Naive thymus-derived CD4-positive, alpha-beta T cell (primary cell): ENCODE measurements at regions not wholly inside any gene's neighbourhood (a gene's known extent, or its start where the extent isn't known, plus 50 kb on each side); places are given as distances from the start of the nearest gene placed in this dataset.
"Not testable (repeated sequence)": the region's sequence is repeated elsewhere in the genome, so short reads cannot be mapped to it uniquely, and the experiment has no call there.

ENCODE experiments used
- ATAC-seq: fragments of 150-1000 bp; cut with Tn5 transposase; 2 replicates; pipeline ENCODE4 v1.10.0; 2021; ENCODE audit warnings: mild to moderate bottlenecking, moderate library complexity
- CTCF ChIA-PET: fragments of 350-600 bp; sonication (Branson Sonifier 250); formaldehyde crosslinking; loops from one replicate; lab custom pipeline; 2021; ENCODE audit warnings: antibody characterized with exemption; lab: Charles Lee
- POLR2A ChIA-PET: fragments of 350-600 bp; sonication (Branson Sonifier 250); formaldehyde crosslinking; loops from one replicate; lab custom pipeline; 2021; ENCODE audit warnings: antibody characterized with exemption, inconsistent platforms; lab: Charles Lee
- DNase-seq, 9 donors: peaks; one replicate each; pipeline versions ENCODE4 v3.0.0 to v3.0.0-alpha.2; 2020 to 2022; ENCODE audit warnings: mixed read lengths in 1 of 9
- H3K27ac ChIP-seq: one replicate; pipeline ENCODE4 v1.7.0; 2013; ENCODE audit warnings: mild to moderate bottlenecking, low read depth, low read length, moderate library complexity
- H3K27me3 ChIP-seq, 2 donors: one replicate each; pipeline ENCODE4 v1.7.0; 2013; ENCODE audit warnings: low read length in 2 of 2, mild to moderate bottlenecking in 2 of 2, moderate library complexity in 2 of 2; ENCODE audit not compliant: control insufficient read depth in 2 of 2, insufficient read depth in 2 of 2
- H3K36me3 ChIP-seq, 3 experiments: 1 replicate in 2 of 3; 2 replicates in 1 of 3; pipeline ENCODE4 v1.7.0; 2013; ENCODE audit warnings: low read length in 3 of 3, mild to moderate bottlenecking in 3 of 3, moderate library complexity in 1 of 3; ENCODE audit not compliant: insufficient read depth in 3 of 3, control insufficient read depth in 2 of 3
- H3K4me1 ChIP-seq, 2 donors: one replicate each; pipeline ENCODE4 v1.7.0; 2013; ENCODE audit warnings: low read length in 2 of 2, mild to moderate bottlenecking in 2 of 2, moderate library complexity in 1 of 2; ENCODE audit not compliant: control insufficient read depth in 2 of 2, insufficient read depth in 2 of 2
- H3K4me3 ChIP-seq: 2 replicates; pipeline ENCODE4 v1.7.0; 2013; ENCODE audit warnings: mild to moderate bottlenecking, low read length
- H3K9me3 ChIP-seq, 3 experiments: 1 replicate in 2 of 3; 2 replicates in 1 of 3; pipeline ENCODE4 v1.7.0; 2013; ENCODE audit warnings: low read length in 3 of 3; ENCODE audit not compliant: control insufficient read depth in 2 of 3
- H3K27ac Mint-ChIP-seq, 9 donors: one replicate each; pipeline ENCODE4 v1.8.0; 2020 to 2022; ENCODE audit warnings: mixed read lengths in 9 of 9, mild to moderate bottlenecking in 8 of 9, moderate library complexity in 5 of 9, inconsistent platforms in 2 of 9
- H3K27me3 Mint-ChIP-seq, 5 donors: one replicate each; pipeline ENCODE4 v1.8.0; 2021 to 2022; ENCODE audit warnings: mixed read lengths in 5 of 5, mild to moderate bottlenecking in 1 of 5
- H3K36me3 Mint-ChIP-seq, 5 donors: one replicate each; pipeline ENCODE4 v1.8.0; 2020 to 2022; ENCODE audit warnings: mixed read lengths in 5 of 5, mild to moderate bottlenecking in 3 of 5, inconsistent platforms in 1 of 5
- H3K4me1 Mint-ChIP-seq, 7 donors: one replicate each; pipeline ENCODE4 v1.8.0; 2020 to 2022; ENCODE audit warnings: mixed read lengths in 7 of 7, mild to moderate bottlenecking in 3 of 7, inconsistent platforms in 1 of 7
- H3K4me3 Mint-ChIP-seq, 10 donors: one replicate each; pipeline ENCODE4 v1.8.0; 2020 to 2022; ENCODE audit warnings: mild to moderate bottlenecking in 10 of 10, mixed read lengths in 10 of 10, moderate library complexity in 6 of 10, inconsistent platforms in 2 of 10
- H3K9me3 Mint-ChIP-seq, 11 donors: one replicate each; pipeline ENCODE4 v1.8.0; 2020 to 2022; ENCODE audit warnings: mixed read lengths in 11 of 11, mild to moderate bottlenecking in 4 of 11, inconsistent platforms in 1 of 11, moderate library complexity in 1 of 11
- intact Hi-C, 2 donors: fragments of 100-400 bp; cut with micrococcal nuclease; formaldehyde crosslinking; loops; one replicate each; pipeline ENCODE4 v1.15.1; 2023

DNA sequence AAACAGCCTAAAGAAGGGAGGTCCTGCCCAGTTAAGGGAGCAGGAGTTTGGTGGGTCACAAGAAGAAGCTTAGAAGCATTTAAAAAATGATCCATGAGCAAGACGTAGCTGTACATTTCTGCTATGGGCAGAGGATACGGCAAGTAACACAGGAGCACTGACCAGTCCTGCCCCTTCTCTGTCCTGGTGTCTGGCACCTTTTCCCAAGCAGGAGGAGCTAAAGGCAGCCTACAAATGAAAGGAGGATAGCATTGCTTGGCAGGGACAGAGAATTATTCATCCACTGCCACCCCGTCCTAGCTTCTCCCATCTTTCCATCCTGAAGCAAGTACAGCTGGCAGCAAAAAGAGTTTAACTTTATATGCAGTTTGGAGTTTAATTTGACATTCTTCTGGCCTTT, 1077.6 kb downstream of the TYW1 start:
- POLR2A ChIA-PET: no interaction called here
- Histone ChIP-seq H3K36me3 (no peaks in the 10 kb centered on the region), H3K4me3 (no peak overlapping the region), H3K27me3 (no peaks in the 10 kb centered on the region), H3K4me1 (no peaks in the 10 kb centered on the region), H3K27ac (no peak overlapping the region), H3K9me3 (peaks cover 0 to 5% (median 0%) of the 10 kb centered on the region in 3 experiments)
- Mint-ChIP-seq H3K4me1 (no peaks in the 10 kb centered on the region), H3K27ac (no peak overlapping the region), H3K9me3 (peaks cover 7 to 45% (median 20%) of the 10 kb centered on the region in 11 donors), H3K27me3 (no peaks in the 10 kb centered on the region), H3K36me3 (peaks cover 0 to 3% (median 0%) of the 10 kb centered on the region in 5 donors), H3K4me3 (no peak overlapping the region)
- intact Hi-C loops: no loop called here
- DNase-seq (no peak), ATAC-seq (no peak)
- CTCF ChIA-PET: no interaction called here

DNA sequence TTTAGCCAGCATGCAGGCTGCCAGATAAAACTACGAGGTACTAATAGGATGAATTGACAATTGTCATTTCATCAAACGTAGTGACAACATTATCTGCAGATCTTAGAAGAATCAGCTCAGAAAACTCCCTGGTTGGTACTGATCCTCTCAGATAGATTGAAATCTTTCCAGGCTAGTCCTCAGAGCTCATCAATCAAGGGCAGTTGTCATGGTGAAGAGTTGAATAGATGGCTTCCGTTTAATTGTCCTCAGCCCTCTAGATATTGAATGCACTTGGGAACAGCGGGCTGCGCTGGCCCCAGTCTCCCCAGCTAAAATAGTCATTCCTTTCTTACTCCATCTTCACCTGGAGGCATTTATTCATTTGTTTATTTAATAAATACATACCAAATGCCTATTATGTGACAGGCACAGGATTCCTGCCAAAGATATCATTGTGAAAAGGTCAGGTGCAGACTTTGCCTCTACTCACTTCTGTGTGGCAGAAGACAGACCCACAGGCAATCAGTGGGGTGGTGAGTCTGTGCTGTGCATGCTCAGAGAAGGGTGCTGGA, 1081.6 kb downstream of the TYW1 start:
- Histone ChIP-seq H3K4me3 (no peak overlapping the region), H3K9me3 (peaks cover 0 to 17% (median 0%) of the 10 kb centered on the region in 3 experiments), H3K4me1 (no peaks in the 10 kb centered on the region), H3K36me3 (no peaks in the 10 kb centered on the region), H3K27me3 (no peaks in the 10 kb centered on the region), H3K27ac (no peak overlapping the region)
- no peak for DNase-seq
- ChIA-PET CTCF (no interaction called here), POLR2A (no interaction called here)
- ATAC-seq: no peak
- H3K4me1 Mint-ChIP-seq: no peaks in the 10 kb centered on the region
- no peaks in the 10 kb centered on the region for H3K27me3 Mint-ChIP-seq
- H3K36me3 Mint-ChIP-seq: peaks cover 0 to 3% (median 0%) of the 10 kb centered on the region in 5 donors
- peaks cover 11 to 52% (median 24%) of the 10 kb centered on the region in 11 donors for H3K9me3 Mint-ChIP-seq
- H3K27ac Mint-ChIP-seq: no peak overlapping the region
- intact Hi-C loops: no loop called here
- H3K4me3 Mint-ChIP-seq: no peak overlapping the region

DNA sequence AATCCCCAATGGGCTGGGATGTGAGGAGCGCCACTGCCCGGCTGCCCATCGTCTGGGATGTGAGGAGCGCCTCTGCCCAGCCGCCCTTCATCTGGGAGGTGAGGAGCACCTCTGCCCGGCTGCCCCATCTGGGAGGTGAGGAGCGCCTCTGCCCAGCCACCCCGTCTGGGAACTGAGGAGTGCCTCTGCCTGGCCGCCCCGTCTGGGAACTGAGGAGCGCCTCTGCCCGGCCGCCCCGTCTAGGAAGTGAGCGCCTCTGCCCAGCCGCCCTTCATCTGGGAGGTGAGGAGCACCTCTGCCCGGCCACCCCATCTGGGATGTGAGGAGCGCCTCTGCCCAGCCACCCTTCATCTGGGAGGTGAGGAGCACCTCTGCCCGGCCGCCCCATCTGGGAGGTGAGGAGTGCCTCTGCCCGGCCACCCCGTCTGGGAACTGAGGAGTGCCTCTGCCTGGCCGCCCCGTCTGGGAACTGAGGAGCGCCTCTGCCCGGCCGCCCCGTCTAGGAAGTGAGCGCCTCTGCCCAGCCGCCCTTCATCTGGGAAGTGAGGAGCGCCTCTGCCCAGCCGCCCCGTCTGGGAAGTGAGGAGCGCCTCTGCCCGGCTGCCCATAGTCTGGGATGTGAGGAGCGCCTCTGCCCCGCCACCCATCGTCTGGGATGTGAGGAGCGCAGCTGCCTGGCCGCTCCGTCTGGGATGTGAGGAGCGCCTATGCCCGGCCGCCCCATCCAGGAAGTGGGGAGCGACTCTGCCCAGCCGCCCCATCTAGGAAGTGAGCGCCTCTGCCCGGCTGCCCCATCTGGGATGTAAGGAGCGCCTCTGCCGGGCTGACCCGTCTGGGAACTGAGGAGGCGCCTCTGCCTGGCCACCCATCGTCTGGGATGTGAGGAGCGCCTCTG, 1085.7 kb downstream of the TYW1 start:
- H3K36me3 ChIP-seq, CTCF ChIA-PET, DNase-seq, H3K36me3 Mint-ChIP-seq, H3K4me3 Mint-ChIP-seq, H3K27ac ChIP-seq, H3K4me1 Mint-ChIP-seq, POLR2A ChIA-PET, H3K27me3 ChIP-seq, H3K4me1 ChIP-seq, intact Hi-C loops, H3K27me3 Mint-ChIP-seq, H3K27ac Mint-ChIP-seq, H3K4me3 ChIP-seq: not testable (repeated sequence)
- H3K9me3 Mint-ChIP-seq: peaks cover 15 to 63% (median 29%) of the 10 kb centered on the region in 11 donors
- peak; percentile 8 for ATAC-seq
- peaks cover 0 to 12% (median 0%) of the 10 kb centered on the region in 3 experiments for H3K9me3 ChIP-seq

DNA sequence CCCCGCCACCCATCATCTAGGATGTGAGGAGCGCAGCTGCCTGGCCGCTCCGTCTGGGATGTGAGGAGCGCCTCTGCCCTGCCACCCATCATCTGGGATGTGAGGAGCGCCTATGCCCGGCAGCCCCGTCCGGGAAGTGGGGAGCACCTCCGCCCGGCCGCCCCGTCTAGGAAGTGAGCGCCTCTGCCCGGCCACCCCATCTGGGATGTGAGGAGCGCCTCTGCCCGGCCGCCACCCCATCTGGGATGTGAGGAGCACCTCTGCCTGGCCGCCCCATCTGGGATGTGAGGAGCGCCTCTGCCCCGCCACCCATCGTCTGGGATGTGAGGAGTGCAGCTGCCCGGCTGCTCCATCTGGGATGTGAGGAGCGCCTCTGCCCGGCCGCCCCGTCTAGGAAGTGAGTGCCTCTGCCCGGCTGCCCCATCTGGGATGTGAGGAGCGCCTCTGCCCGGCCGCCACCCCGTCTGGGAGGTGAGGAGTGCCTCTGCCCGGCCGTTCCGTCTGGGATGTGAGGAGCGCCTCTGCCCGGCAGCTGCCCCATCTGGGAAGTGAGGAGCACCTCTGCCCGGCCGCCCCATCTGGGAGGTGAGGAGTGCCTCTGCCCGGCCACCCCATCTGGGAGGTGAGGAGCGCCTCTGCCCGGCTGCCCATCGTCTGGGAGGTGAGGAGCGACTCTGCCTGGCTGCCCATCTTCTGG, 1086.5 kb downstream of the TYW1 start:
- H3K36me3 ChIP-seq, H3K27ac Mint-ChIP-seq, H3K4me1 Mint-ChIP-seq, H3K27ac ChIP-seq, CTCF ChIA-PET, H3K36me3 Mint-ChIP-seq, DNase-seq, H3K4me3 Mint-ChIP-seq, POLR2A ChIA-PET, H3K4me1 ChIP-seq, ATAC-seq, H3K27me3 Mint-ChIP-seq, H3K27me3 ChIP-seq, intact Hi-C loops, H3K4me3 ChIP-seq: not testable (repeated sequence)
- peaks cover 0 to 12% (median 0%) of the 10 kb centered on the region in 3 experiments for H3K9me3 ChIP-seq
- H3K9me3 Mint-ChIP-seq: peaks cover 15 to 59% (median 29%) of the 10 kb centered on the region in 11 donors

DNA sequence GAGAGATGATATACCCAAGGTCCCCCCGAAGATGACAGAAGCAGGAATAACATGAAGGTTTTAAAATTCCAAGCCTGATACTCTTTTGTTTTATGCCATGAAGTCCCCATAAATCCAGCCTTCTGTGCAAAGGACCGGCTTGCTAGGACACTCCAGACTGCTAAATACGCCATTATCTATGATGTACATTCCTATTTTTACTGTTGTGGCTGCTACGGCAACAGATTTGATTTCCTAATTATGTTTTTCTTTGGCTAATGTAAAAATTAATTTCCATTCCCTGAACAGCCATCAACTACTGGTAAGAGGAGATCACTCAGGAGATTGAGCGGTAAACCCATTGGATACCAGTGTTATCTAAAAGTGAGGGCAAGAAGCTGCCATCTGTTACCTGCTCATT, 1090.8 kb downstream of the TYW1 start:
- Mint-ChIP-seq H3K27ac (no peak overlapping the region), H3K9me3 (peaks cover 6 to 42% (median 20%) of the 10 kb centered on the region in 11 donors), H3K4me3 (no peak overlapping the region), H3K4me1 (no peaks in the 10 kb centered on the region), H3K27me3 (no peaks in the 10 kb centered on the region), H3K36me3 (peaks cover 0 to 4% (median 0%) of the 10 kb centered on the region in 5 donors)
- Histone ChIP-seq H3K4me3 (no peak overlapping the region), H3K36me3 (no peaks in the 10 kb centered on the region), H3K27me3 (no peaks in the 10 kb centered on the region), H3K9me3 (peaks cover 0 to 7% (median 0%) of the 10 kb centered on the region in 3 experiments), H3K27ac (no peak overlapping the region), H3K4me1 (no peaks in the 10 kb centered on the region)
- ATAC-seq (no peak), DNase-seq (no peak)
- intact Hi-C loops: no loop called here
- ChIA-PET CTCF (no interaction called here), POLR2A (no interaction called here)

DNA sequence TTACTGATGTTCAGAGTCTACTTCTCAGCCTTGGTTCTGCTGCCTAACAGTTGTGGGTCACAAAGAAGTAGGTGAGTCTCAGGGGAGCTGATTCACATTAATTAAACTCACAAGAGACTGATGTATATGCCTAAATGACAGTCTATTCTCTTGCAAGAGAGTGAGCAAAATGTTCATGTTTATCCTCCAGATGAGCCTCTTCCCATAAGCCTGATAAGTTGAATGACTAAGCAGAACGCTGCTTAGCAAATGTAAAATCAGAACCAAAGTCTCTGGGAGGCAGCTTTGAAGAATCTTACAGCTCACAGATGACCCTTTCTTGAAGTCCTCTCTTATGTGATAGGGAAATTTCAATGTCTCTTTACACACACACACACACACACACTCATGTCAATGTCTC, 1092.2 kb downstream of the TYW1 start:
- intact Hi-C loops: no loop called here
- Mint-ChIP-seq H3K9me3 (peaks cover 6 to 48% (median 23%) of the 10 kb centered on the region in 11 donors), H3K27me3 (no peaks in the 10 kb centered on the region), H3K4me1 (no peaks in the 10 kb centered on the region), H3K4me3 (no peak overlapping the region), H3K27ac (no peak overlapping the region), H3K36me3 (peaks cover 0 to 4% (median 0%) of the 10 kb centered on the region in 5 donors)
- ChIA-PET POLR2A (no interaction called here), CTCF (no interaction called here)
- no peak for ATAC-seq
- no peaks in the 10 kb centered on the region for H3K36me3 ChIP-seq
- no peaks in the 10 kb centered on the region for H3K9me3 ChIP-seq
- DNase-seq: no peak
- H3K4me3 ChIP-seq: no peak overlapping the region
- no peaks in the 10 kb centered on the region for H3K4me1 ChIP-seq
- no peak overlapping the region for H3K27ac ChIP-seq
- no peaks in the 10 kb centered on the region for H3K27me3 ChIP-seq
